PC-9 (cell line): ENCODE measurements at regions not wholly inside any gene's neighbourhood (a gene's known extent, or its start where the extent isn't known, plus 50 kb on each side); places are given as distances from the start of the nearest gene placed in this dataset.

Experiments used
- EZH2 ChIP-seq: fragments of 200-600 bp; sonication (generic); IDR thresholded peaks from 2 replicates; pipeline ENCODE4 v1.8.0; 2017; ENCODE audit warnings: antibody characterized with exemption, low read depth
- TF ChIP-seq, protein P1 (sequence below): fragments of 200-600 bp; sonication (generic); conservative IDR thresholded peaks from 2 replicates; pipeline ENCODE4 v1.6.1; 2017; ENCODE audit warnings: mixed run types, antibody characterized with exemption, mild to moderate bottlenecking, moderate library complexity

DNA sequence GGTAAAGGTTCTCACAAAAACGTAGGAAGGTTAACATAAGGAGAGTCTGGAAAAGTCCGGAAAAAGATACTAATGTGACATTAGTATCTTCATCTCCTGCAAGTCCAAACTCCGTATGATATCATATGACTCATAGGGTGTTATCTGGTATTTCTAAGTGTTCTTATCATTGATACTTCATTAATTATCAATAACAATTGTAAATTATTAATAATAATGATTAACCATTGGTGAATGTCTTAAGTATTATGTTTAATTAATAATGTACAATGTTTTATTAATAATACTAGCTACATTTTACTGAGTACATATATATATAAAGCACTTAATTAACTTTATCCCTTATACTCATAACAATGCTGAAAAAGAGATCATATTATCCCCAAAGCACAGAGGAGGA, 402.4 kb downstream of the SEMA3D start:
- TF ChIP-seq, protein P1, sequence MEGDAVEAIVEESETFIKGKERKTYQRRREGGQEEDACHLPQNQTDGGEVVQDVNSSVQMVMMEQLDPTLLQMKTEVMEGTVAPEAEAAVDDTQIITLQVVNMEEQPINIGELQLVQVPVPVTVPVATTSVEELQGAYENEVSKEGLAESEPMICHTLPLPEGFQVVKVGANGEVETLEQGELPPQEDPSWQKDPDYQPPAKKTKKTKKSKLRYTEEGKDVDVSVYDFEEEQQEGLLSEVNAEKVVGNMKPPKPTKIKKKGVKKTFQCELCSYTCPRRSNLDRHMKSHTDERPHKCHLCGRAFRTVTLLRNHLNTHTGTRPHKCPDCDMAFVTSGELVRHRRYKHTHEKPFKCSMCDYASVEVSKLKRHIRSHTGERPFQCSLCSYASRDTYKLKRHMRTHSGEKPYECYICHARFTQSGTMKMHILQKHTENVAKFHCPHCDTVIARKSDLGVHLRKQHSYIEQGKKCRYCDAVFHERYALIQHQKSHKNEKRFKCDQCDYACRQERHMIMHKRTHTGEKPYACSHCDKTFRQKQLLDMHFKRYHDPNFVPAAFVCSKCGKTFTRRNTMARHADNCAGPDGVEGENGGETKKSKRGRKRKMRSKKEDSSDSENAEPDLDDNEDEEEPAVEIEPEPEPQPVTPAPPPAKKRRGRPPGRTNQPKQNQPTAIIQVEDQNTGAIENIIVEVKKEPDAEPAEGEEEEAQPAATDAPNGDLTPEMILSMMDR = no peak
- TF ChIP-seq EZH2 = no peak
